NCI-H2107 treated with DMSO at 0.1 percent for 48 hours (cell line): ENCODE measurements at regions not wholly inside any gene's neighbourhood (a gene's known extent, or its start where the extent isn't known, plus 50 kb on each side); places are given as distances from the start of the nearest gene placed in this dataset.
"Not testable (repeated sequence)": the region's sequence is repeated elsewhere in the genome, so short reads cannot be mapped to it uniquely, and the experiment has no call there.

ENCODE experiments used
- DNase-seq: peaks from one replicate; lab custom pipeline; 2025; ENCODE audit not compliant: unreplicated experiment; lab: John Stamatoyannopoulos, UW

DNA sequence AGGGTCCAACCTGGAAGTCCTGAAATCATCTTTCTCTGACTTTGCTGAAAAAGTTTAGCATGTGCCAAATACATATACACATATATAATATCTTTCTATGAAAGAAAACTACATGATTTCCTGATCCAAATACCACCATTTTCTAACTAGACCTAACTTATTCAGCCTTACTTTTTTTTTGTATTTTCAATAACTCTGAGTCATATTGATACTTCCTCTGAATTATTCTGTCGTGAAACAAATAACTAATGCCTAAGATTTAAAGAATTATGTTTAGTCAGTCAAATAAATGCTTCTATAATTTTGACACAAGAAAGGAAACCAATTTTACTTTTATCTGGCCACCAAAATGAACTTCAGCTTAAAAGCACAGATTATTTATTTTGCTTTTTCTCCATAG is 760.2 kb upstream of the GBE1 start:
- no peak for DNase-seq

- no peak for DNase-seq
Observed at GRCh38 chr3:82520846-82521245, 759.4 kb upstream of the GBE1 start.

DNA sequence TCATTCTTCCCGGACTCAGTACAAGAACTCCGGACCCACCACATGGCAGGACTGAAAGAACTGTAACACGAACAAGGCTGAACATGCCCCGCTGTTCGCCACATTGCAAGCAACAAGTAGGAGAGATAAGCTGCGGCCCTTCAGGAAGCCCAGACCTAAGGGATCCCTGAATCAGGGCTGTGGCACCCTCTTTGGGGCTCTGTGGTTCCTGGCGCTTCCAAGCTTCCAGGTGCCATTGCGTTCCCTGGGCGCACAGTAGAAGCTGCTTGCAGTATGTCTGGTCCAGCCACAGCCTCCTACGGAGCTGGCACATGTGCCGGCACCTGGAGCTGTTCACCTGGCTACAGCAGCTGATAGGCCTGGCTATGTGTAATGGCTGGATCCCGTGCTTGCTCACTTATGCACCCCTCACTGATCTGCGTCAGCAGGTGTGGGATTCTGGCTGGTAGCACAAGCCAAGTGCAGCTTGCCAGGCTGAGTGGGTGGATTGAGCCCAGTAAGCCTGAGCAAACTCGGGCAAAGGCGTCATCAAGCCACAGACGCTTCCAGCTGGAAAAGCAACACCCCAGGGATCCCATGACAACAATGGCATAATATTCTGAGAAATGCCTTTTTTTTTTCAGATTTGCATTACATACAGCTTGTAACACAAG is 748.6 kb upstream of the GBE1 start:
- no peak for DNase-seq

DNA sequence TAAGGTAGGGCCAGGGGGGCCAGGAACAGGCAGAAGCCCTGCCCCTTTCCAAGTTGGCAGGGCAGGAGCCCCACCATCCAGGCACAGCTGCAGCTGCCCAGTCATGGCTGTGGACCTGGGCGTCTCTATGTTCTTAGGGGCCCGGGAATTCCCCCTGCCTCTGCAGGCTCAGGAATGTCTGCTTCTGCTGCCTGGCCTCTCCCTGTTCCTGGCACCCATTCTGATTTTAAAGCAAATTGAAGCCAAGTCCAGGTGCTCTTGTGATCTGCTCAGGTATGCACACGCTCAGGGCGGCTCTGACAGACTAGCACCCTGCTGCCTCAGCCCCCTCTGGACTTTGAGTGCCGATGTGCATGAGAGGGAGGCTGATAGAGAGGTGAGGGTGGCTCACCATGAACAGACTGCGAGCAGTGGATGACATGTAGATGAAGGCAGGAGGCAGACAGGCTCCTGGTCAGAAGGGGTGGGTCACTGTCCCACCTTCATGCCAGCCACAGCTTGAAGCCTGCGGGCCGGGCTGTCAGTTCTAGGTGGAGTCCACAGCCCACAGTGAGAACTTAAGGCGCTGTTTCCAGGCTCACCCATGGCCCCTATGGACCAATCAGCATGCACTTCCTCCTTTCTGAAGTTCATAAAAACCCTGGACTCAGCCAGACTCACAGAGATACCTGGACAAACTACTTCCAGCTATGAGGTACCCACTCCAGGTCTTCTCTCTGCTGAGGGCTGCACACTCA is 747.8 kb upstream of the GBE1 start:
- DNase-seq, result no peak

GRCh38 chr3:82506204-82506603 is 744.8 kb upstream of the GBE1 start:
- DNase-seq, result no peak

DNA sequence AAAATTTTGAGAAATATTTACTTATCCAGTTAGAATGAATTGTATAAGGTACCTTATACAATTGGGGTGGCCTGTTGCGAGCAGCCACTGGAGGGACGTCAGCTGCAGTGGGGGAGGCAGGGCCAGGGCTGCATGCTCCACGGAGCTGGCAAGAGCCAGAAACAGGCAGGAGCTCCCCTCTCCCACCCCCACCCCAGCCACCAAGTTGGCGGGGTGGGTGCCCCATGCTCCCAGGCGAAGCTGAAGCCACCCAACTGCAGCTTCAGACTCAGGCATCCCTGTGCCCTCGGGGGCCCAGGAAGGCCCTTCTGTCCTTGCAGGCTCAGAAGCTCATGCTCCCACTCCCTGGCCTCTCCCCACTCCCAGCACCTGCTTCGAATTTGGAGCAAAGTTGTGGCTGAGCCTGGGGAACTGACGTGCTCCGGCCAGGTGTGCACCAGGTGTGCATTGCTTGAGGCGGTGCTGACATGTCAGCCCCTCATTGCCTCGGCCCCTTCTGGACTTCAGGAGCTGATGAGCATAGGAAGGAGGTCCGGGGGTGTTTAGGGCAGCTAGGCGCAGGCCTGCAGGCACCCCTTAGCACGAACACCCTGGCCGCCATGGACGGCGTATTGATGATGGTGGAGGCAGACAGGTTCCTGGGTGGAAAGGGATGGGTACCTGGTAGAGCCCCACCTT is 743.8 kb upstream of the GBE1 start:
- no peak for DNase-seq

- no peak for DNase-seq
Observed at GRCh38 chr3:82498186-82498585, 736.7 kb upstream of the GBE1 start.

- no peak for DNase-seq
Observed at GRCh38 chr3:82496890-82497560, 735.6 kb upstream of the GBE1 start.

DNA sequence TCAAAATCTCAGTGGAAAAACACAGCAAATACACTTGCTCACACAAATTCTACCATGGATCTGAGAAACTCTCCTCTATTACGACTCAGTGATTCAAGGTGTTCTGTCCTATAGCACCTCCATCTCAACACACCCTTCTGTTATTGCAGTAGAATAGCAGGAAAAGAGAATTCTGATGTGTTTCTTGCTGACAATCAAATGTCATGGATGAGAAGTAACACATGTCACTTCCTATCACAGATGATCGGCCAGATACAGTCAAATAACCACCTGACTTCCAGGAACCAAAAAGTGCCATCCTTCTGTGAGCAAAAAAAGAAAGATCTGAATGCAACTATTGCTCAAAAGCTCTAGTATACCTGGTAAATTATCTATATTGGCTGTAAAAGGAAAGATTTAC is 734.2 kb upstream of the GBE1 start:
- DNase-seq, result no peak

DNA sequence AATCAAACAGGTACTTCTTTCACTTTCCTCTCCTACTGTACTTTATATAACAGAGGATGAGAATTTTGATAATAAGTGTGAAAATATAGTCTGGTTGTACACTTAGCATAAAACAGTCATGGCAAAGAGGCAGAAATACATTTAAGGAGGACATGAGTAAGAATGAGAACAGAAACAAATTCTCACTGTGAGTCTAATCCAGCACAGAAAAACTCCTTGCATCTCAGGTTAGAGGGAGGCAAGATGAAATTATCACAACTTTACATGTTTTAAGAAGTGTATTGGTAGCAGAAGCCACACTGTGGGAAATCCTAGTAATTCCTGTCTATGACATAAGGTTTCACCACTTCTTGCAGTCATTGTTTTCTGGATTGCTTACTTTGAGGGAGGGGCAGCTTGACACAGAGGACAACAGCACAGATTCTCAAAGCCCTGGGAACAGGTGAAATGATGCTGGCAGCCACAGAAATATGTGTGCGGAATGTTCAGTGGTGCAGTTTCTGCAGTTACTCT is 733.6 kb upstream of the GBE1 start:
- no peak for DNase-seq

DNA sequence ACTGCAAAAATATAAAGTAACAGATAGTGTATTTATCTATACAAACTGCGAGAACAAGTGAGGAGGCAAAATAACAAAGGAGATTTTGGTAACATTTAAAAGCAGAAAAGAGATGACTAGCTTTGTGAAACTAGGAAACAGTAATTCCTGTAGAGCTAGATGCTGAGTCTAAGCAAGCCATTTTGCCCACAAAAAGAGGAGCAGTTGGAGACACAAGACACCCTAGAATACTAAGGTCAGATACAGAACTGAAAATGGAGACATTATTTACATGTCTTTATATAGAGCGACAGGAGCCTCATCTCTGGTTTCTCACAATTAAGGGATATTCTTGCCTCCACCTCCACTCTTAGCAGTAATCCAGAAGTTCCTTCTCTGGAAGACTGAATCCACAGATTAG is 732.4 kb upstream of the GBE1 start:
- no peak for DNase-seq

DNA sequence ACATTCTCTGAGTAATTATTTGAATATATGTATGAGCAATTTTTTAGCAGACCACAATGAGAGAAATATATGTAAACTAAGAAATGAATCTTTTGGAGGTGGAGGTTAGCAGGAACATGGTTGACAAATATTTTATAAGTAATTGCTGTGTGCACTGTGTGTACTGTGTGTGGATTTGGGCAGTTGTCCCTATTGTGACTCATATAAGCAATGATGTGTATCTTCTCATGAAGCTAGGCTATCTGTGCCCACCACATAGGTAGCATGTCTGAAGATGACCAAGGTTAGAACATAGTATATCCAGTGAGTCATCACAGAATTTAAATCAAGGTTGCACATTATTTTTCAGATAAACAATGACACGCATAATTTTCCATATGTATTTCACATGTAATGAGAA is 713.9 kb upstream of the GBE1 start:
- no peak for DNase-seq

DNA sequence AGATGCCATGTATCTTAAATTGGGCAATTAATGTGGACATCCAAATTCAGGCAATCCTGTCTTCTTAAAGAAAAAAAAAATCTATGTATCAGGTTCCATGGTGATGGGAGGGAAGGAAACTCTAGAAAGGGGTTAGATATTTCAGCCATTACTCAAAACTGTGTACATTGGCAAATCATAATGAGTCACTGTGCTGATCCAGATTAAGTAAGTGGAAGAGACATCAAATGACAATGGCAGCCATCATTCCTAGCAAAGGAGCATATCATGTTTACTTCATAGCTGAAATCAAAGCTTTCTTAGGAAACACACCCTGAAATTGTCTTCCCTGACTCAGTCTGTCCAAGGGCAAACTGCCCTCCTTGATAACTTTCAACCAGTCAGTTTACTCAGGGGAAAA is 713.3 kb upstream of the GBE1 start:
- no peak for DNase-seq

- DNase-seq, result no peak
Observed at GRCh38 chr3:82473864-82474541, 712.6 kb upstream of the GBE1 start.

DNA sequence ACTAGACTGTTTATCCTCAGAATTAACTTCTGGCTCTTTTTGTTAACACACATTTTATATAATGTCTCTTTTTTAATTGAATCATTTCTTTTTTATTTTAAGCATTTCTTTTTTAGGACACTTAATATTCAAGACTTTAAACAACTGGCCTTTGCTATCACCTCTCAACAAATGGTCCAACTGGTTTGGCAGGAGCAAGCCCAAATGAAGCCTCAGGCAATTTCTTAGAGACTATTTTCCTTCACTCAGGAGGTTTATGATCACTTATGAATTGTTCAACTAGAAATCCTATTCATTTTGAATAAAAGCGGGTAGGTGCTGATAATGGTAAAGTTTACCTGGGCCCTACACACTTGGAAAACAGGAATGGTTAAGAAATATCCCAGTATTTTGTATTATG is 705.6 kb upstream of the GBE1 start:
- DNase-seq, result no peak

- DNase-seq, result peak; percentile 9
Observed at GRCh38 chr3:82462977-82463376, 701.5 kb upstream of the GBE1 start.

GRCh38 chr3:82461049-82461889 is 699.8 kb upstream of the GBE1 start:
- DNase-seq, result no peak

DNA sequence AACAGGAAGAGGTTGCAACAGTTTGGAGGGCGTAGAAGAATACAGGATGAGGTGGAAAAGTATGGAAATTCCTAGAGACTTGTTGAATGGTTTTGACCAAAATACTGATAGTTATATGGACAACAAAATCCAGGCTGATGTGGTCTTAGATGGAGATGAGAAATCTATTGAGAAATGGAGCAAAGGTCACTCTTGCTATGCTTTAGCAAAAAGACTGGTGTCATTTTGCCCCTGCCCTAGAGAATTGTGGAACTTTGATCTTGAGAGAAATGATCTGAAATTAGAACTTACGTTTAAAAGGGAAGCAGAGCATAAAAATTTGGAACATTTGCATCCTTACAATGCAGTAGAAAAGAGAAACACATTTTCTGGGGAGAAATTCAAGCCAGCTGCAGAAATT is 686.9 kb upstream of the GBE1 start:
- no peak for DNase-seq

DNA sequence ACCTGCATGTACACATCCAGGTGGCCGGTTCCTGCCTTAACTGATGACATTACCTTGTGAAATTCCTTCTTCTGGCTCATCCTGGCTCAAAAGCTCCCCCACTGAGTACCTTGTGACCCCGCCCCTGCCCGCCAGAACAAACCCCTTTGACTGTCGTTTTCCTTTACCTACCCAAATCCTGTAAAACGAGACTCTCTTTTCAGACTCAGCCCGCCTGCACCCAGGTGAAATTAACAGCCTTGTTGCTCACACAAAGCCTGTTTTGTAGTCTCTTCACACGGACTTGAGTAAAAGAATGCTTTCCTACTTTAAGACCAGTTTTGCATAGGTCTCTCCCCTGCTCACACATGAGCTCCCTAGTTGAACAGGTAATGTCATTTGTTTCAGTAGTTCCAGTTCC is 667.4 kb upstream of the GBE1 start:
- not testable (repeated sequence) for DNase-seq

GRCh38 chr3:82424031-82424339 is 662.5 kb upstream of the GBE1 start:
- DNase-seq, result no peak
